ENCODE measurements at regions not wholly inside any gene's neighbourhood (a gene's known extent, or its start where the extent isn't known, plus 50 kb on each side); places are given as distances from the start of the nearest gene placed in this dataset.
"Not testable (repeated sequence)": the region's sequence is repeated elsewhere in the genome, so short reads cannot be mapped to it uniquely, and the experiment has no call there.

DNA sequence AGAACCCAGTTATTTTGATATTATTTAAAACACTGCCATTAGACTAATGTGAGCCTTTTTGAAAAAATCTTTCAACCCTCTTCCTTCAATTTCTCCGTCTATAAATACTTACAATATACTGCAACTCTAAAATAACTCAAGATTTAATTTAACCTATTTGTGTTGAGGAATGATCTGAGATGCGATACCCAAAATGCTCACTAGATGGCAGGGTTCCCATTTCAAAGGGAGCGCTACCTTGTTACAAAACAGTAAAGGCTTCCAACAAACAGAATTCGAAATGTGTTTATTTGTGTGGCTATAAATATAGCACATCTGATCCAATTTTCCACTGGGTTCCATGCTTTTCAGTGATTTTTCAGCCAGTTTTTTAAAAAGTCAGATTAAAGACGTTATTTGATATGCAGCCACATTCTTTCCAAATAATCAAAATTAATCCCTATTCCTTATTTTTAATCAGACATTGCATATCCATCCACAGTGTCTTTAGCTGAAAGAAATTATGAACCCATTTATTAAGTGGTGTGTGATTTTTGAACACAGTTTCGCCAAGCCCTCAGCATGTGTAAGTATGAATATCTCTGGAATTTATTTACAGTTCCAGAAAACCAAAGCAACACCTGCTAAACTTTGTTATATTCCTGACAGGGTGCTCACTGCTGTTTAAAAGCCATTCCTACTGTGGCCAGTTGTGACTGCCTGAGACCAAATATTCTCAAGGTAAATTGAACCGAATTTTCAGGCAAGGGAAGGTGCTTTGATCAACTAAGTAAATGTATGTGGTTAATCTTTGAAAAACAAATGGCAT lies 668.0 kb upstream of the LCORL start:
- no peak overlapping the region for H4K91ac ChIP-seq (ENCODE audit: insufficient read length, low read depth, low read length)
- H3K27me3 ChIP-seq (ENCODE audit: insufficient read depth, low read length) = no peaks in the 10 kb centered on the region
- H3K27ac Mint-ChIP-seq = peak overlapping the region in 1 of 3 experiments; percentile 78; a peak in 2 of 7 replicates
- no peak overlapping the region for H3K4me2 ChIP-seq (ENCODE audit: insufficient read depth, insufficient read length, low read length)
- H4K5ac ChIP-seq (ENCODE audit: insufficient read length, low read depth, low read length) = peak overlapping the region; percentile 51
- peak overlapping the region; percentile 70 for H3K9ac ChIP-seq (ENCODE audit: extremely low read depth, insufficient read length, low read length)
- H3K79me2 ChIP-seq (ENCODE audit: insufficient read depth, low read length) = no peaks in the 10 kb centered on the region
- no peak overlapping the region for H2BK20ac ChIP-seq (ENCODE audit: low read depth, low read length, poor library complexity, severe bottlenecking)
- peaks cover 8% of the 10 kb centered on the region; the same call in 1 of the 2 replicates for H3K4me1 ChIP-seq (ENCODE audit: insufficient read depth, low read length)
- H2BK12ac ChIP-seq (ENCODE audit: insufficient read length, low read depth, low read length) = peak overlapping the region; percentile 95
- H3K4ac ChIP-seq (ENCODE audit: low read depth, low read length) = no peak overlapping the region; the same call in 1 of the 2 replicates
- H3K18ac ChIP-seq (ENCODE audit: insufficient read length, low read depth, low read length) = no peak overlapping the region
- no peak overlapping the region for H2BK120ac ChIP-seq (ENCODE audit: low read depth, low read length, poor library complexity, severe bottlenecking)
- no peak overlapping the region for H2AFZ ChIP-seq (ENCODE audit: low read length)
- H3K56ac ChIP-seq (ENCODE audit: insufficient read length, low read depth, low read length) = no peak overlapping the region
- H3K4me1 Mint-ChIP-seq = peaks cover 39 to 40% of the 10 kb centered on the region in 2 experiments
- H3K9me3 Mint-ChIP-seq = no peaks in the 10 kb centered on the region; a peak in 1 of 5 replicates
- no peaks in the 10 kb centered on the region; a peak in 2 of 7 replicates for H3K36me3 Mint-ChIP-seq (ENCODE audit: insufficient read depth in 1 of 3, low read depth in 3 of 3)
- H2BK15ac ChIP-seq (ENCODE audit: low read depth, low read length) = no peak overlapping the region
- TF ChIP-seq, protein P1, sequence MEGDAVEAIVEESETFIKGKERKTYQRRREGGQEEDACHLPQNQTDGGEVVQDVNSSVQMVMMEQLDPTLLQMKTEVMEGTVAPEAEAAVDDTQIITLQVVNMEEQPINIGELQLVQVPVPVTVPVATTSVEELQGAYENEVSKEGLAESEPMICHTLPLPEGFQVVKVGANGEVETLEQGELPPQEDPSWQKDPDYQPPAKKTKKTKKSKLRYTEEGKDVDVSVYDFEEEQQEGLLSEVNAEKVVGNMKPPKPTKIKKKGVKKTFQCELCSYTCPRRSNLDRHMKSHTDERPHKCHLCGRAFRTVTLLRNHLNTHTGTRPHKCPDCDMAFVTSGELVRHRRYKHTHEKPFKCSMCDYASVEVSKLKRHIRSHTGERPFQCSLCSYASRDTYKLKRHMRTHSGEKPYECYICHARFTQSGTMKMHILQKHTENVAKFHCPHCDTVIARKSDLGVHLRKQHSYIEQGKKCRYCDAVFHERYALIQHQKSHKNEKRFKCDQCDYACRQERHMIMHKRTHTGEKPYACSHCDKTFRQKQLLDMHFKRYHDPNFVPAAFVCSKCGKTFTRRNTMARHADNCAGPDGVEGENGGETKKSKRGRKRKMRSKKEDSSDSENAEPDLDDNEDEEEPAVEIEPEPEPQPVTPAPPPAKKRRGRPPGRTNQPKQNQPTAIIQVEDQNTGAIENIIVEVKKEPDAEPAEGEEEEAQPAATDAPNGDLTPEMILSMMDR (conservative IDR thresholded peaks at IDR 0.05) = peak; percentile 95
- H3K23ac ChIP-seq (ENCODE audit: insufficient read length, low read depth, low read length) = no peak overlapping the region
- H3K14ac ChIP-seq (ENCODE audit: insufficient read depth, low read length) = no peak overlapping the region
- no peaks in the 10 kb centered on the region for H3K27me3 Mint-ChIP-seq (ENCODE audit: low read depth)
- no peak overlapping the region for H4K8ac ChIP-seq (replicated peaks; ENCODE audit: insufficient read length, low read depth, low read length)
- H2AK5ac ChIP-seq (ENCODE audit: insufficient read length, low read length) = peak overlapping the region; percentile 80
- no peaks in the 10 kb centered on the region for H3K79me1 ChIP-seq (ENCODE audit: insufficient read depth, low read depth, low read length, poor library complexity, severe bottlenecking)
- no peak overlapping the region for H3T11ph ChIP-seq (ENCODE audit: low read length)
- no peak overlapping the region for H3K4me3 Mint-ChIP-seq
- no peak overlapping the region for H2BK5ac ChIP-seq (ENCODE audit: insufficient read length, low read length)
- no peaks in the 10 kb centered on the region for H4K20me1 ChIP-seq (ENCODE audit: control insufficient read depth, insufficient read depth, insufficient read length)
- DNase-seq = peak; percentile 46
- H3K23me2 ChIP-seq (ENCODE audit: insufficient read length, low read depth, low read length, poor library complexity, severe bottlenecking) = no peaks in the 10 kb centered on the region
- H3K27ac ChIP-seq (ENCODE audit: insufficient read length, low read depth, low read length) = peak overlapping the region; percentile 19
- no peaks in the 10 kb centered on the region for H3K9me3 ChIP-seq (ENCODE audit: control insufficient read depth, low read depth, low read length)
- no CpG with 5 or more reads among the region's 7 CpGs for WGBS (ENCODE audit: extremely low coverage, insufficient read length, low lambda C conversion rate)

DNA sequence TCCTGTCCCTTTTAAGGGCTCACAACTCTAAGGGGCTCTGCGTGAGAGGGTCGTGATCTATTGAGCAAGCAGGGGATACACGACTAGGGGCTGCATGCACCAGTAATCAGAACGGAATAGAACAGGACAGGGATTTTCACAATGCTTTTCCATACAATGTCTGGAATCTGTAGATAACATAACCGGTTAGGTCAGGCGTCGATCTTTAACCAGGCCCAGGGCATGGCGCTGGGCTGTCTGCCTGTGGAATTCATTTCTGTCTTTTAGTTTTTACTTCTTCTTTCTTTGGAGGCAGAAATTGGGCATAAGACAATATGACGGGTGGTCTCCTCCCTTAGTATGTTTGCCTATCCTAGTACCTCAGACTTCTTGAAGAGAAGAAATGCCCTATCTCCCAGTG lies 666.8 kb upstream of the LCORL start:
- H3K18ac ChIP-seq (ENCODE audit: insufficient read length, low read depth, low read length); H3K79me2 ChIP-seq (ENCODE audit: insufficient read depth, low read length); H4K8ac ChIP-seq (replicated peaks; ENCODE audit: insufficient read length, low read depth, low read length); H3K4me1 ChIP-seq (ENCODE audit: insufficient read depth, low read length); H3K56ac ChIP-seq (ENCODE audit: insufficient read length, low read depth, low read length); DNase-seq; H3K9ac ChIP-seq (ENCODE audit: extremely low read depth, insufficient read length, low read length); H2BK15ac ChIP-seq (ENCODE audit: low read depth, low read length); H3K23ac ChIP-seq (ENCODE audit: insufficient read length, low read depth, low read length); H3K27me3 ChIP-seq (ENCODE audit: insufficient read depth, low read length); H3K4me2 ChIP-seq (ENCODE audit: insufficient read depth, insufficient read length, low read length); H3K23me2 ChIP-seq (ENCODE audit: insufficient read length, low read depth, low read length, poor library complexity, severe bottlenecking); H3K27ac ChIP-seq (ENCODE audit: insufficient read length, low read depth, low read length); H3K27me3 Mint-ChIP-seq (ENCODE audit: low read depth); H3K14ac ChIP-seq (ENCODE audit: insufficient read depth, low read length); H2BK12ac ChIP-seq (ENCODE audit: insufficient read length, low read depth, low read length); H2BK120ac ChIP-seq (ENCODE audit: low read depth, low read length, poor library complexity, severe bottlenecking); H2AFZ ChIP-seq (ENCODE audit: low read length); H4K5ac ChIP-seq (ENCODE audit: insufficient read length, low read depth, low read length); H4K20me1 ChIP-seq (ENCODE audit: control insufficient read depth, insufficient read depth, insufficient read length); H2BK20ac ChIP-seq (ENCODE audit: low read depth, low read length, poor library complexity, severe bottlenecking); H3K36me3 Mint-ChIP-seq (ENCODE audit: insufficient read depth in 1 of 3, low read depth in 3 of 3); H4K91ac ChIP-seq (ENCODE audit: insufficient read length, low read depth, low read length); H3K9me3 Mint-ChIP-seq; H3K4me3 Mint-ChIP-seq; H3K4ac ChIP-seq (ENCODE audit: low read depth, low read length); H2AK5ac ChIP-seq (ENCODE audit: insufficient read length, low read length); H3K9me3 ChIP-seq (ENCODE audit: control insufficient read depth, low read depth, low read length); H2BK5ac ChIP-seq (ENCODE audit: insufficient read length, low read length); H3T11ph ChIP-seq (ENCODE audit: low read length); H3K79me1 ChIP-seq (ENCODE audit: insufficient read depth, low read depth, low read length, poor library complexity, severe bottlenecking): not testable (repeated sequence)
- peak overlapping the region in 1 of 3 experiments; percentile 38; a peak in 2 of 7 replicates for H3K27ac Mint-ChIP-seq
- H3K4me1 Mint-ChIP-seq = peaks cover 32 to 34% of the 10 kb centered on the region in 2 experiments
- WGBS (ENCODE audit: extremely low coverage, insufficient read length, low lambda C conversion rate) = no CpG with 5 or more reads among the region's 9 CpGs
